ENCODE measurements at regions not wholly inside any gene's neighbourhood (a gene's known extent, or its start where the extent isn't known, plus 50 kb on each side); places are given as distances from the start of the nearest gene placed in this dataset.
"Not testable (repeated sequence)": the region's sequence is repeated elsewhere in the genome, so short reads cannot be mapped to it uniquely, and the experiment has no call there.

DNA sequence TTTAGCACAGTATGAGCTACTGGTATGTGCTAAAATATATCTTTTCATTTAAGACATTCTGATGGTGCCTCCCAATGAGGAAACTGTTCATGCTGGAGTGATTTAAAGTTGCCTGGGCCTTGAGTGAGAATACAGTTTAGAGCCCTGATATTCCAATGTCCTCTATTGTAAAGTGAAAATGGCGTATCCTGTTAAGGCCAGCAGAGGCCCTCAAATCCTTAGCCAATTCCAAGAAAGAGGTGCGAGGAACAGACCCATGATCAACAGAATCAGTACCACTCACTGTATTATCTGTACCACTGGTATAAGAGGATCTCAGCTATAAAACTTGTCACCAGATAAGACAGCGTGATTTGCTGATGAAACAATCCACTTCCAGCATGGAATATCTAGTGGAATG lies 273.1 kb upstream of the SLITRK5 start:
- no peak for DNase-seq

DNA sequence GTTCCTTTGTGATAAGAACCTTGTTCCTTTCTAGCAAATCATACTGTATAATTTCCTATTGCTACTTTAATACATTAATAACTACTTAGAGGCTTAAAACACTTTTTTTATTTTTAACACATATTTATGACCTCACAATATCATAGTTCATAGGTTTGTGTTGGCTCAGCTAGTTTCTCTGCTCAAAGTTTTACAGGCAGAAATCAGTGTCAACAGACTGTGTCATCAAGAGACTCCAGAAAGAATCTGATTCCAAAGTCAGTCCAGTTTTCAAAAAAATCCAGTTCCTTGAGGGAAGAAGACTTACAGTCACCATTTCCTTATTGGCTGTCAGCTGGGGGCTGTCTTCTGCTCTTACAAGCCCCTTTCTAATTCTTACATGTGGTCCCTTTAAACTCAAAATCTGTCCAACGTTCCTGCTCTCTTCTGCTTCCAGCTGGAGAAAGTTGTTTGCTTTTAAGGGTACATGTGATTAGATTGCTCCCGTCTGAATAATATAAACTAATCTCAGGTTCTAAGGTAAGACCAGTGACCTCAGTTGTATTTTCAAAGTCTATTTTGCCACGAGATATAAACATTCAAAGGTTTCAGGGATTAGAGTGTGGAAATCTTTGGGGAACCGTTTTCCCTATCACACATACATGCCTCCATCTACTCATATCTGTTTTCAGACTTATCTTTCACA lies 267.3 kb upstream of the SLITRK5 start:
- no peak for DNase-seq

DNA sequence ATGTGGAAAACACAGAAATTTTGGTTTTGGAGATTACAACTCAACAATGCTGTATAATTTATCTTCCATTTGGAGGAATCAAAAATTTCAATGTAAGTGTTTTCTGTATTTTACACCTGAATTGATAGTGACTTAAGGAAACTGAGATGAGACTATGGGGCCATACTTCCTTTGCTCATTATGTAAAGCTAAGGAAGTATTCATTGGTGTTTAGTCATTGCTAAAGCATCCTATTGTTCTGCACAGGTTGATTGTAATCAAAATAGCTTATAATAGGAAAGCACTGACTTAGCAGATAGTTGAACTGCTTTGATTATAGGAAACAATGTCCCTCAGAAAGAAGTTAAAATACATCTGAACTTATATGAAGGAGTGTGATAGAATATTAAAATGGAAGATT lies 244.4 kb upstream of the SLITRK5 start:
- DNase-seq, result no peak

DNA sequence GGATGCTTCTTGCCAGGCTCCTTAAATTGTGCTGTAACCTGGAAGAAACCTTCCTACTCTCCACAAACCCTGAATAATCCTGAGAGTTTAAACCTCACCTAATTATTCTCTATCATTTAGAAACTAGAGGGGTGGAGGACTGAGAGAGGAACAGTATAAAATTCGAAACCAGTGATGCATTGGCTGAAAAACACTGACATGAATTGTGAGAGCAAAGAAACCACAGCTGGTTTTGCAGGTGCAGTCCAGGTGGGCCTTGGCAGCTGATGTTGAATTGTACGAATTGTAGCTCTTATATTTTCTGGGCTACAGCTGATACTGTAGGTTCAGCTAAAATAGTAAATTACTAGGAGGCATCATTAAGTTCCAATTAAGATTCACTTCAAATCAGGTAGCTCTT lies 227.0 kb upstream of the SLITRK5 start:
- no peak for DNase-seq

DNA sequence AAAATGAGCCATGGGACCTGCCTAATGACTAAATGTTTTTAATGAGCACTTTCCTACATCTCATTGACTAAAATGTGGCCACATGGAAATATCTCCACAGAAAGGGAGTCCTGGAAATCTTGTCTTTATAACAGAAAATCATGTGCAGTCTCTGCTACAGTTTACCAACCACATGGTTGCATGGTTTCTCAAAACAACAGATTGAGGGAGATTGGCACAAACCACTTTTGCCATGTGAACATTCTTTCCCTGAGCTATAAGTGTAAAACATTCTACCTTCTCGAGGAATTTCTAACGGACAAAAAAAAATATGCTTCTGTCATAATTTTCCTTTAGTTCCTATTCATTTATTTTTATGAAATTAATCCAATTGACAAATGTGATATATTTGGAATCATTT lies 218.9 kb upstream of the SLITRK5 start:
- DNase-seq, result no peak

DNA sequence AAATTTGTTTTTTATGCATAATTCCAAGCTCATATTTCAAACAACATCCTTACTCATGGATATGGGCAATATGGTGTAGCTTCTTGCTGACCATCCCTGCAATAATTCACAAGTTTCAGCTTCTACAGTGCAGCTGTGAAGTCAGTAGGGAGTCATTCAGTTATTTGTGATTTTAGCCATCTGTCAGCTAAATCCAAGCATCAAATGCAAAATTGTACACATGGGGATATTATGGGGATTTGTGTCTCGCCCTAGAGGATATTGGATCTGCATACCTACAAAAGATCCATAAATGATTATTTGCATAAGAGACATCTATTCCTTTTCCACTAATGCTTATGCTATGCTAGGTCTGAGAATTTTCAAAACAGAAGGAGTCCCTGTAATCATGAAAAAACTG lies 217.9 kb upstream of the SLITRK5 start:
- DNase-seq, result no peak

DNA sequence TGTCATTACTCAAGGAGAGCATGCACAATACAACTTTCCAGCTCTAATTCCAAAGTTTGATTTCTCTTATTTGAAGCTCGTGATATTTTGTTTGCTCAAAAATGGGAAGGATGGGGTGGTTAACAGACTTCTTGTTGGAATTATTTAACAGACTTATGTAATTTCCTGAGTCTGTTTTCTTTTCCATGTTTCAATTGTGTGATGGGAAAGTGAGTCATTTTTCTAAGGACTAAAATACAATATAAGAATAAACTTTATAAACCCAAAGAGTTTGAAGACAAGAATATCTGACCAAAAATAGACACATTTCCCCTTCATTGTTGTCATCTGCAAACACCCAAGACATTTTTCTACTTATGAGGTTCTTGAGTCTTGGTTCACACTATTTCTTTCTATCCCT lies 211.8 kb upstream of the SLITRK5 start:
- no peak for DNase-seq

DNA sequence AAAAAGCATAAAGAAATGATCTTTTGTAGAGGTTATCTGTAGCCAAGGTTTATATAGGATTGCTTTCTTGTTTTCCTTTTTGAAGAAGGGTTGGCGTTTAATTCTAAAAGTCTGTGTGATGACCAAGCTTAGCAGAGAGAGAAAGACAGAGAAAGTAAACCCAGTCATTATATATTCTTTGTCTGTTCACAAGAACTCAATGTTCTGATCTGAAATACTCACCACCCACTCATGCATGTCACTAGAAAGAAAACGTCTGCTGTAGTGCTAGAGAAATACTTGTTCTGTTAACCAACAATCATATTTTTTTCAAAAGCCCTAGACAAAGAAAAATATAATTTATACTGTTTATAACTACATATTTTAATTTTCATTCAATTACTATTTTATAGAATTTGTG lies 173.7 kb upstream of the SLITRK5 start:
- DNase-seq, result no peak

DNA sequence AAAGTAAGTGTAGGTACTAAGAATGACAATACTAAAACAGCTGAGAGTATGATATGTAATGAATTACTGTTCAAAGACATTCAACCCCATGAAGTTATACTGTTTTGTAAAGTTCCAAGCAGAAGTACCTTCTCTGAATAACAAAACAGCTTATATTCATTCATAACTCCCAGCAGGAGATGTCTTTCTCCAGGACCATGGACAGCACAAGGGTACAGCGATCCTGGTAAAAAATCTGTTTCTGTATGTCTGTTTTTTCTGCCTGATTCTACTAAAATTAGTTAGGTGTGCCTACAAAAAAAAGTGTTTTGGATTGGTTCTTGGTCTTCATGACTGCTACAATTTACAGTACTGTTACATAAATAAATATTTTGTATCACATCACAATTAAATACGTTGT lies 172.5 kb upstream of the SLITRK5 start:
- no peak for DNase-seq

DNA sequence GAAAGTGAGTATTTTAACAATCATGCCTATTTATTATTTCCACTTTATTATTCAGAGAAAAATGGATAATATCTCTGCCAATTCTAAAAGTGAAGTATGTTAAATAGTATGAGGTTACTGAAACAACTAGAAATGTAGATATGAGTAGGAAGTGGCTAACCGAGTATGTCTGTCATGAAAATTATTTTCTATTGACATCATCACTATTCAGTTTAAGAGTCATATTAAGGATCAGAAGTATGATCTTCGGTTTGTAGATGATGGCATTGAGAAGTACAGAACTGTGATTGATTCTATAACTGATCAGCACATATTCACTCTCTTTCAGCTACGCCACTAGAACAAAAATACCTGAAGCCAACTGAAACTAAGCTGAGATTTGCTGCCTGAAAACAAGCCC lies 146.4 kb upstream of the SLITRK5 start:
- DNase-seq, result no peak

DNA sequence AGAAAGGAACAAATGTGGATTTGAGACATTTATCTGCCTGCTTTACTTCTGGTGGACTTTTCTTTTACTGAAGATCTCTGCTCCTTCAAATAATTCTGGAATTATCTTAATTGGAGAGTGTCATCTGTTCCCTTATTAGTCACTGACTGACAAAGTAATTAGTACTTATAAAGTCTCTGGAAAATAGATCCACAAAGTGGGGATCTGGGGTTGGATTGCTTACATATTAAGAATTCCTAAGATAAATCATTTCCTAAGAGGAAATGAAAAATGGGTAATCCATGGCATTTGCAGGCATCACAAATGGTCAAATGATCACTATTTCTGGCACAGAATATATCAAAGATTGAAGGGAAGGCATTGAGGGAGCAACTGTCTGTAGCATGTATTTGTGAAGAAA lies 137.4 kb upstream of the SLITRK5 start:
- no peak for DNase-seq

DNA sequence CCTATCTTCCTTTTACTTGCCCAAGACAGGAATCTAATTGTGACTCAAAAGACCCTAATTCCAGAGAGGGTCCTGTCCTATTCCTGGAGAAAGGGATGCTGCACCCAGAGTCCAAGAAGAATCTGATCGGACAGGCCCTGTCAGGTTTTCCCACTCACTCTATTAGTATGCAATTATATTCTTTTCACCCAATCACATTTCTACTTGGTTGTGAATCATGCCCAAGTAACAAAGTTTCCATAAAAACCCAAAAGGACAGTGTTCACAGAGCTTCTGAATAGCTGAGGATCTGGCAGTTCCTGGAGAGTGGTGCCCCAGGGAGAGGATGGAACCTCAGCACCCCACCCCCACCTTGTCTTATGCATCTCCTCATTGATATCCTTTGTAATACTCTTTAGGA lies 135.3 kb upstream of the SLITRK5 start:
- DNase-seq, result no peak

DNA sequence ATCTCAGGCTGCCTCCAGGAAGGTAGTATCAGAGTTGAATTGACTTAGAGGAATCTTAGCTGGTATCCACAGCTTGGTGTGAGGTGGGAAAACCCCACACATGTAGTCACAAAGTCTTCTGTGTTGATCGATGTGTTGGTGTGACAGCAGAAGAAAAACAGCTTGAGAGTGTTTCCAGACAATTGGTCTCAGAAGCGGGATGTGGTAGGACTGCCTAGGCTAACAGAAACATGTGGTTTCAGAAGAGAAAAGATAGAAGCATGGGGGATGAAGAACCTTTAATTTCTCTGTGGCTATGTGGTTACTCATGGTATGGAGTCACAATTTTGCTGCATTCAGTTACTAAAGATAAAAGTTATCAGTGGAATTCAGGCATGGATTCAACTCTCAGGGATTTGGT lies 134.7 kb upstream of the SLITRK5 start:
- DNase-seq, result no peak

DNA sequence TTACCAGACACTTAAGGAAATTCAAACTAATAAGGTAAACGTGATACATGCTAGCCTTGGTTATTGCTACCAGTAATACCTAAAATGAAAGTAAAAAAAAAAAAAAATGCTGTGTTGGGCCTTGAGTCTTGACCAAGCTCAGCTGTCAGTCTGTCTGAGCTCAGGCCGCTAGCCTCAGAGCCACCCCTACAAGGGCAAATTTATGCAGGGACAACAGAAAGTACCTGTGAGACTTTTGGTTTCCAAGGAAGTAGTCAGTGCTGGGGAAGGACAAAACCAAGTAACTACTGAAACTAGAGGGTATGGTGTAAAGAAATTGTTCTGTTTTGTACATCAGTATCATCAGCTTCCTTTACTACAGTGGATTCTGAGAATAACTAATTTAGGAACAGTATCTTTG lies 134.3 kb upstream of the SLITRK5 start:
- DNase-seq, result no peak

DNA sequence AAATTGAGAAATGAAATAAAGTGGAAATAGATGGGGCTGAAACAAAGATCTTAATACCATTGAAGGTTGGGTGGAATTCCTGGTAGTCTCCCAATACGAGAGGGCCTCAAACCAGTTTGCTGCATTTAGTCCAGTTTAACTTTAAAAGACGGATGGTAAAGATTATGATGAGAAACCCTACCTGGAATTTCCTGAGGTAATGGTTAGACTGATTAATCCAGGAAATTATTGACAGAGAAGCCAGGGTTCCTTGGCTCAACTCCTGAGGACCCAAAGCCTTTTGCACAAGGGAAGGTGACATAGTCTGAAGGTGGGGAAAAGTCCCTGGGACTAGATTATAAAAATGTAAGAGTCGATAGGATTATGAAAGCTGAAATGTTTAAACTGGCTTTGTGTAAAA lies 133.2 kb upstream of the SLITRK5 start:
- DNase-seq, result no peak

DNA sequence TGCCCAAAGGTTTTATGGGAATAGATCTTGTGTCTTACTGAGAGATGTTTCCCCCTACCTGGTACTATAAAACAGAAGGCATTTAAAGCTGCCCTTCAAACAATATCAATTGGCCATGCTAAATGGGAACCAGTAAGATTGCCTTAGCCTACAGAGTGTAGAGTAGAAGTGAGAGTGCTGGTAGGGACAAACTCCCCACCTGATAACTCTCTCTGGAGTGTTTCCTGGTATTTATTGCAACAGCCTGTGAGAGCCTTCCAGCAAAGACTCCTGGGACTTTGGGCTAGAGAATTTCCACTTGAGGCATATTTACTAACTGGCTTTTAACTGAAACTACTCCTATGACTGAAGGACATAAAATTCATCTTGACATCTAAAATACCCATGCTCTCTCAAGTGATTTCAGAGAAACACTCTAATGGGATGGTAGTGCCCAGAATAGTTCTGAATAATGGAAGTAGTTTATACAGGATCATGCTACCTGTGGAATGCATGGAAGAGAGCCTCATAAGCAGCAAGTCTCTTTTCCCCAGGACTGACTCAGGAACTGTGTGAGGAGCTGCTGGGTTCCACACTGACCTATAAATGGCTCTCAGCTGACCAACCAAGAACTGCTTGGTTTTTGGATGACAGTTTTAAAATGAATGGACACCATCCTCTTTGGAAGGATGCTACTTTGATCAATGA lies 132.7 kb upstream of the SLITRK5 start:
- no peak for DNase-seq

DNA sequence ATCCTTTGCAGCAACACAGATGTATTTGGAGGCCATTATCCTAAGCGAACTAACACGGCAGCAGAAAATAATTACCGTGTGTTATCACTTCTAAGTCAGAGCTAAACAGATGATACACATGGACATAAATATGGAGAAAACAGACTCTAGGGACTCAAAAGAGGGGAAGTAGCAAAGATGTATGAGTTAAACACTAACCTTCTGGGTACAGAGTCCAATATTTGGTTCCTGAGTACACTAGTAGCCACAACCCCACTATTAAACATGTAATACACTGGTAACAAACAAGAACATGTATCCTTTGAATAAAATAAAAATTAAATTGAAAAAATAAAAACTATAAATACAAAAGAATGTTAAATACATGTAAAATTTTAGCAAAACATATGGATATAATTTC lies 118.0 kb upstream of the SLITRK5 start:
- DNase-seq, result no peak

DNA sequence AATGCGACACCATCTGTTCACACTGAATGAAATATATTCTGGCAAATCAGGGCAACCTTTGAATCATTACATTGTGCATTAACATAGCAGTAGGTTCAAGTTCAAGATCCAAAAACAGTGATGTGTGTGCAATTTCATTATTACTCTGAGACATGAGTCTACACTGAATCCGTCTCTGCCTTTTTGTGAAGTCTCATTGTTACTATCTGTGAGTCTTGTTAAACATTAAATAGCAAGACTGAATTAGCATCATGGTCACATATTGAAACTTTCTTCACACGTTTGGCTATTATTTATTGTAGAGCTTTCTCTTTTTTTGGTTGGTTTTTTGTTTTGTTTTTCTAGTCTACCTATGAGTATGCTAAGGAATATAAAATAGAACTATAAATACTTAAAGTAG lies 117.1 kb upstream of the SLITRK5 start:
- no peak for DNase-seq

DNA sequence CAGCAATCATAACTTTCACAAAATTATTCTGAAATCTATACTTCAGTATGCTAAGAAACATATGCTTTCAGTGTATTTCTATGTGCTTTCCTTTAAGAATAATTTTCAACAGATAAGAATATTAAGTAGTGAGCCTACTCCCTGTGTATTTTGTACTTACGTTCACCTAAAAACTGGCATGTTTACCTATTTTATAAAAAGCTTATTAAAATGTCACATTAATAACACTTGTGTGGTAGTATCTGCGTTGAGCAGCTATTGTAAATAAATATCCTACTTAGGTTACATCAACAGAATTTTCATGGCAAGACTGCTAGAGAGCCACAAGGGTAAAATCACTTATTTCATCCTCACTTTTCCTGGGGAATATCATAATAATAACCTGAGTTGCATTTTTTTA lies 113.4 kb upstream of the SLITRK5 start:
- DNase-seq, result no peak

DNA sequence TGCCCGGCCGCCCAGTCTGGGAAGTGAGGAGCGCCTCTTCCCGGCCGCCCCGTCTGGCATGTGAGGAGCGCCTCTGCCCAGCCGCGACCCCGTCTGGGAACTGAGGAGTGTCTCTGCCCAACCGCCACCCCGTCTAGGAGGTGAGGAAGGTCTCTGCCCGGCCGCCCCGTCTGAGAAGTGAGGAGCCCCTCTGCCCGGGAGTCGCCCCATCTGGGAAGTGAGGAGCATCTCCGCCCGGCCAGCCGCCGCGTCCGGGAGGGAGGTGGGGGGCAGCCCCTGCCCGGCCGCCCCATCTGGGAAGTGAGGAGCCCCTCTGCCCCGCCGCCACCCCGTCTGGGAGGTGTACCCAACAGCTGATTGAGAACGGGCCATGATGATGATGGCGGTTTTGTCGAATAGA lies 109.6 kb upstream of the SLITRK5 start:
- DNase-seq, result not testable (repeated sequence)

DNA sequence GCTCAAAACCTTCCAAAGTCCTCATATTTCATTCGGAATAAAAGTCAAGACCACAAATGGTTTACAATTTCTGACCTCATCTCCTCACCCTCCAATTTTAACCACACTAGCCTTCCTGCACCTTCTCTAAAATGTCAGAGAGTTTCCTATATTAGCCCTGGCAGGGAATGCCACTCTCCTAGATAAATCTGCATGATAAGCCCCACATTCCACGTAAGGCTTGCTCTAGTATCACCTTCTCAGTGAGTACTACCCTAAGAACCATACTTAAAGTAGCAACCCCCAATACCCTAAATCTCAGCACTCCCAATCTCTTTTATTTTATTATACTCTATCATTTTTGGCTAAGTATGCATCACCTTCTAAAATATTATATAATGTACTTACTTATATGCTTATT lies 100.5 kb upstream of the SLITRK5 start:
- DNase-seq, result no peak

DNA sequence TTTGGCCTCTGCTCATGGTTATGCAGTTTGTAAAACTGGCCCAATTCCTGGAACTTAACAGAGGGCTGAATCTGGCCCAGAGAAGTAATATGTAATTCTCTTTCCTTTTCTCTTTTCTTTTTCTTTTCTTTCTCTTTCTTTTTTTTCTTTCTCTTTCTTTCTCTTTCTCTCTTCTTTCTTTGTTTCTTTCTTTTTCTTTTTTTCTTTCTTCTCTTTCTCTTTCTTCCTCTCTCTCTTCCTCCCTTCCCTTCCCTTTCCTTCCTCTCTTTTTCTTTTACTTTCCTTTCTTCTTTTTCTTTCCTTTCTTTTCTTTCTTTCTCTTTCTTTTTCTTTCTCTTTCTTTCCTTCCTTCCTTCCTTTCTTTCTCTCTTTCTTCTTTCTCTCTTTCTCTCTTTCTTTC lies 88.8 kb upstream of the SLITRK5 start:
- DNase-seq, result no peak

DNA sequence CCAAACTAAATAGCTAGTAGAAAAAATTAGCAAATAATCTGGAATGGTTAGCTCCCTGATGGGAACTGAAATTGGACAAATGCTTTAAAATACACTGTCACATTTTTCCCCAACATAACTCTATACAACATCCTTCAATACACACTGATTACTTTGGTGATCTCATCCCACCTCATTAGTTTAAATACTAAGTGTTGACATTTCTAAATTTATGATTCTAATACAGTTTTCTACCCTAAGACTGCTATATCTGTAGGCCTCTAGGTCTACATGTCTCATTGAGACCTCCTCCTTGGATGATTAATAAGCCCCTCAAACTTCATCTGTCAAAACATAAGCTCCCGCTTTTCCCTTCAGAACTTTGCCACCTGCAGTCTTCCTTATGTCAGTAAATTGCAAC lies 80.7 kb upstream of the SLITRK5 start:
- DNase-seq, result no peak

DNA sequence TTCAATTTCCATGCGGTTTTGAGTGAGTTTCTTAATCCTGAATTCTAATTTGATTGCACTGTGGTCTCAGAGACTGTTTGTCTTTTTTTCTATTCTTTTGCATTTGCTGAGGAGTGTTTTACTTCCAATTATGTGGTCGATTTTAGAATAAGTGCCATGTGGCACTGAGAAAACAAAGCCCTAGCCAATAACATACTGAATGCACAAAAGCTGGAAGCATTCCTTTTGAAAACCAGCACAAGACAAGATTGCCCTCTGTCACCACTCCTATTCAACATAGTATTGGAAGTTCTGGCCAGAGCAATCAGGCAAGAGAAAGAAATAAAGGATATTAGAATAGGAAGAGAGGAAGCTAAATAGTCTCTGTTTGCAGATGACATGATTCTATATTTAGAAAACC lies 66.7 kb upstream of the SLITRK5 start:
- not testable (repeated sequence) for DNase-seq

DNA sequence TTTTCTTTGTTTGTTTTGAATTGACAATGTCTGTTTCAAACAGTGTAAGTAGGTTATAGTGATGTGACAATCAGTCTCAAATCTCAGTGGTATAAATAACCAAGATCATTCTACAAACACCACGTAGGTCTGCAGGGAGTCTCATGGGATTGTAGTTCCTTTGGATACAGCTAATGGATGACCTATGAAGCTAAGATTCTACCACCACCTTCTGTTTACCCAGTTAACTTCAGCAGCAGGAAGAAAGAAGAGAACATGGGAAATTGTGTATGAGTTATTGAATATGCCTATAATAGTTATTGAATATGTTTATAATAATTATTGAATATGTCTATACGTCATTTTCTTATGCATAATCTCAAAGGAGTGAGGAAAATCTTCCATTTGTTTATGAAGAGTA lies 63.9 kb upstream of the SLITRK5 start:
- DNase-seq, result no peak

All from right forelimb (tissue), 1 donor.